ENCODE measurements at regions not wholly inside any gene's neighbourhood (a gene's known extent, or its start where the extent isn't known, plus 50 kb on each side); places are given as distances from the start of the nearest gene placed in this dataset.

GRCh38 chr13:86399572-86399971, 600.4 kb upstream of the SLITRK6 start:
- H2AFZ ChIP-seq (replicated peaks) = no peak overlapping the region
- H3K27me3 Mint-ChIP-seq (ENCODE audit: insufficient read depth, low read depth) = no peaks in the 10 kb centered on the region
- no peak overlapping the region for H3K27ac Mint-ChIP-seq

GRCh38 chr13:86402500-86402899, 603.3 kb upstream of the SLITRK6 start:
- TF ChIP-seq EZH2 (IDR thresholded peaks at IDR 0.05) = no peak
- no peak for TF ChIP-seq EZH2phosphoT487 (IDR thresholded peaks at IDR 0.05)
- TF ChIP-seq CTCF (IDR thresholded peaks at IDR 0.05) = no peak
- Histone ChIP-seq H2AFZ (replicated peaks) (no peak overlapping the region), H3K27me3 (no peaks in the 10 kb centered on the region), H3K27ac (no peak overlapping the region), H3K4me2 (no peak overlapping the region), H3F3A (ENCODE audit: low read depth) (no peaks in the 10 kb centered on the region), H3K9ac (no peak overlapping the region), H4K20me1 (ENCODE audit: low read depth) (no peaks in the 10 kb centered on the region), H3K36me3 (no peaks in the 10 kb centered on the region), H3K4me1 (no peaks in the 10 kb centered on the region), H3K4me3 (no peak overlapping the region), H3K79me2 (ENCODE audit: low read depth) (no peaks in the 10 kb centered on the region), H3K9me3 (ENCODE audit: low read depth) (no peaks in the 10 kb centered on the region)
- DNase-seq (ENCODE audit: low spot score) = no peak
- H3K27me3 Mint-ChIP-seq (ENCODE audit: insufficient read depth, low read depth) = no peaks in the 10 kb centered on the region
- no peak overlapping the region for H3K27ac Mint-ChIP-seq
- H3K4me3 Mint-ChIP-seq = no peak overlapping the region
- H3K9me3 Mint-ChIP-seq = no peaks in the 10 kb centered on the region
- no peaks in the 10 kb centered on the region for H3K36me3 Mint-ChIP-seq
- no peaks in the 10 kb centered on the region for H3K4me1 Mint-ChIP-seq

More at GRCh38 chr13:86399572-86399971, 600.4 kb upstream of the SLITRK6 start:
- Mint-ChIP-seq H3K4me3 (no peak overlapping the region), H3K4me1 (no peaks in the 10 kb centered on the region), H3K9me3 (no peaks in the 10 kb centered on the region), H3K36me3 (no peaks in the 10 kb centered on the region)
- Histone ChIP-seq H3K4me2 (no peak overlapping the region), H3F3A (ENCODE audit: low read depth) (no peaks in the 10 kb centered on the region), H3K27me3 (no peaks in the 10 kb centered on the region), H3K4me3 (no peak overlapping the region), H4K20me1 (ENCODE audit: low read depth) (no peaks in the 10 kb centered on the region), H3K9ac (no peak overlapping the region), H3K4me1 (no peaks in the 10 kb centered on the region), H3K36me3 (no peaks in the 10 kb centered on the region), H3K9me3 (ENCODE audit: low read depth) (no peaks in the 10 kb centered on the region), H3K27ac (no peak overlapping the region), H3K79me2 (ENCODE audit: low read depth) (no peaks in the 10 kb centered on the region)
- no peak for DNase-seq (ENCODE audit: low spot score)
- TF ChIP-seq CTCF (IDR thresholded peaks at IDR 0.05) (no peak), EZH2 (IDR thresholded peaks at IDR 0.05) (no peak), EZH2phosphoT487 (IDR thresholded peaks at IDR 0.05) (no peak)

- no peaks in the 10 kb centered on the region for H3K36me3 Mint-ChIP-seq
These were observed 604.0 kb upstream of the SLITRK6 start for GRCh38 chr13:86403181-86403580.

More at GRCh38 chr13:86403181-86403580, 604.0 kb upstream of the SLITRK6 start:
- H3K4me2 ChIP-seq = no peak overlapping the region
- no peak overlapping the region for H3K9ac ChIP-seq
- no peaks in the 10 kb centered on the region for H3F3A ChIP-seq (ENCODE audit: low read depth)
- Mint-ChIP-seq H3K4me3 (no peak overlapping the region), H3K27me3 (ENCODE audit: insufficient read depth, low read depth) (no peaks in the 10 kb centered on the region), H3K9me3 (no peaks in the 10 kb centered on the region), H3K27ac (no peak overlapping the region), H3K4me1 (no peaks in the 10 kb centered on the region)
- no peak for DNase-seq (ENCODE audit: low spot score)
- no peak overlapping the region for H3K27ac ChIP-seq
- H3K27me3 ChIP-seq = no peaks in the 10 kb centered on the region
- H2AFZ ChIP-seq (replicated peaks) = no peak overlapping the region
- no peaks in the 10 kb centered on the region for H3K79me2 ChIP-seq (ENCODE audit: low read depth)
- no peaks in the 10 kb centered on the region for H4K20me1 ChIP-seq (ENCODE audit: low read depth)
- no peaks in the 10 kb centered on the region for H3K36me3 ChIP-seq
- no peak for TF ChIP-seq EZH2phosphoT487 (IDR thresholded peaks at IDR 0.05)
- TF ChIP-seq EZH2 (IDR thresholded peaks at IDR 0.05) = no peak
- TF ChIP-seq CTCF (IDR thresholded peaks at IDR 0.05) = no peak
- no peak overlapping the region for H3K4me3 ChIP-seq
- H3K4me1 ChIP-seq = no peaks in the 10 kb centered on the region
- no peaks in the 10 kb centered on the region for H3K9me3 ChIP-seq (ENCODE audit: low read depth)

Measured in neural progenitor cell (in vitro differentiated cells).